Fibroblast of lung (primary cell): ENCODE measurements at regions not wholly inside any gene's neighbourhood (a gene's known extent, or its start where the extent isn't known, plus 50 kb on each side); places are given as distances from the start of the nearest gene placed in this dataset.

Experiments used
- DNase-seq, 2 donors: peaks; one replicate each; pipeline versions ENCODE4 v3.0.0 to v3.0.0-alpha.2; 2010; ENCODE audit warnings: low read depth in 2 of 2
- H2AFZ ChIP-seq: 2 replicates; pipeline ENCODE4 v1.5.1; 2012; ENCODE audit warnings: low read length, control low read depth, inconsistent platforms
- H3K27ac ChIP-seq: 2 replicates; pipeline ENCODE4 v1.5.1; 2011; ENCODE audit warnings: low read length, control low read depth; ENCODE audit not compliant: insufficient read depth
- H3K27me3 ChIP-seq: 2 replicates; pipeline ENCODE4 v1.5.1; 2011; ENCODE audit warnings: mild to moderate bottlenecking, low read length; ENCODE audit not compliant: control insufficient read depth, insufficient read depth
- H3K36me3 ChIP-seq: 2 replicates; pipeline ENCODE4 v1.5.1; 2011; ENCODE audit warnings: low read length; ENCODE audit not compliant: control insufficient read depth, insufficient read depth
- H3K4me1 ChIP-seq: 2 replicates; pipeline ENCODE4 v1.5.1; 2011; ENCODE audit warnings: low read length; ENCODE audit not compliant: control insufficient read depth, insufficient read depth; ENCODE audit errors: extremely low read depth
- H3K4me2 ChIP-seq: 2 replicates; pipeline ENCODE4 v1.5.1; 2011; ENCODE audit warnings: low read length, control low read depth; ENCODE audit not compliant: insufficient read depth; ENCODE audit errors: extremely low read depth
- H3K4me3 ChIP-seq, 4 experiments: fragments of 200-600 bp in 1 of 4; sonication (generic) in 1 of 4; replicated peaks in 1 of 4; 2 replicates each; pipeline ENCODE4 v1.5.1; 2011 to 2016; ENCODE audit warnings: low read length in 4 of 4, low read depth in 3 of 4, mild to moderate bottlenecking in 3 of 4, control low read depth in 2 of 4, inconsistent platforms in 1 of 4, mixed read lengths in 1 of 4; ENCODE audit not compliant: insufficient read depth in 1 of 4; ENCODE audit errors: control extremely low read depth in 1 of 4
- H3K79me2 ChIP-seq: 2 replicates; pipeline ENCODE4 v1.5.1; 2012; ENCODE audit warnings: mild to moderate bottlenecking, low read length, inconsistent platforms; ENCODE audit not compliant: control insufficient read depth, insufficient read depth
- H3K9ac ChIP-seq: 2 replicates; pipeline ENCODE4 v1.5.1; 2011; ENCODE audit warnings: mild to moderate bottlenecking, low read length, control low read depth; ENCODE audit not compliant: insufficient read depth
- H3K9me3 ChIP-seq: 2 replicates; pipeline ENCODE4 v1.5.1; 2012; ENCODE audit warnings: low read depth, low read length; ENCODE audit not compliant: control insufficient read depth, insufficient read depth
- H4K20me1 ChIP-seq: 2 replicates; pipeline ENCODE4 v1.5.1; 2011; ENCODE audit warnings: low read length; ENCODE audit not compliant: control insufficient read depth, insufficient read depth; ENCODE audit errors: extremely low read depth
- EZH2 ChIP-seq: IDR thresholded peaks from 2 replicates; pipeline ENCODE4 v1.5.1; 2012; ENCODE audit warnings: low read length, control low read depth, mild to moderate bottlenecking; ENCODE audit errors: missing control alignments
- TF ChIP-seq, protein P1 (sequence below), 2 donors: IDR thresholded peaks in 1 of 2; conservative IDR thresholded peaks in 1 of 2; 1 replicate in 1 of 2; 2 replicates in 1 of 2; pipeline ENCODE4 v1.5.1; 2011 to 2012; ENCODE audit warnings: low read length in 2 of 2, control low read depth in 1 of 2, inconsistent platforms in 1 of 2, low read depth in 1 of 2, mild to moderate bottlenecking in 1 of 2

DNA sequence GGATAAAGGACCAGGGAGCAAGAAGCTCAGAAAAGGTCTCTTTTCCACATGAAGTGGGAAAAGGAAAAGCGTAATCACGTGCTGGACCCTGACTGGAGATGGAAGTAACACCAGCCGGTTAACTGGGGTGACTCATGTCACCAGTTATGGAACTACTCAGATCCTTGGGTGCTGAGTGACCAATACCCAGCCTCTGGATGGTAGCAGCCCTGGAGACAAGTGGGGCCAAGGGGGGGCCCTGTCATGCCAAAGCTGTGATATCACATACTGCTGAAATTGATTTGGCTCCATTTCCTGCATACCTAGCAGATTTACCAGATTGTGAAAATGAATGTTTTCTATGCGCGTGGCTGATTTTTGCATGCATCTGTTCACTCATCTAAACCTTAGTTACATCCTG, 158.9 kb downstream of the ZIC5 start:
- H3K27ac ChIP-seq = no peak overlapping the region
- no peaks in the 10 kb centered on the region for H3K27me3 ChIP-seq
- TF ChIP-seq, protein P1, sequence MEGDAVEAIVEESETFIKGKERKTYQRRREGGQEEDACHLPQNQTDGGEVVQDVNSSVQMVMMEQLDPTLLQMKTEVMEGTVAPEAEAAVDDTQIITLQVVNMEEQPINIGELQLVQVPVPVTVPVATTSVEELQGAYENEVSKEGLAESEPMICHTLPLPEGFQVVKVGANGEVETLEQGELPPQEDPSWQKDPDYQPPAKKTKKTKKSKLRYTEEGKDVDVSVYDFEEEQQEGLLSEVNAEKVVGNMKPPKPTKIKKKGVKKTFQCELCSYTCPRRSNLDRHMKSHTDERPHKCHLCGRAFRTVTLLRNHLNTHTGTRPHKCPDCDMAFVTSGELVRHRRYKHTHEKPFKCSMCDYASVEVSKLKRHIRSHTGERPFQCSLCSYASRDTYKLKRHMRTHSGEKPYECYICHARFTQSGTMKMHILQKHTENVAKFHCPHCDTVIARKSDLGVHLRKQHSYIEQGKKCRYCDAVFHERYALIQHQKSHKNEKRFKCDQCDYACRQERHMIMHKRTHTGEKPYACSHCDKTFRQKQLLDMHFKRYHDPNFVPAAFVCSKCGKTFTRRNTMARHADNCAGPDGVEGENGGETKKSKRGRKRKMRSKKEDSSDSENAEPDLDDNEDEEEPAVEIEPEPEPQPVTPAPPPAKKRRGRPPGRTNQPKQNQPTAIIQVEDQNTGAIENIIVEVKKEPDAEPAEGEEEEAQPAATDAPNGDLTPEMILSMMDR (conservative IDR thresholded peaks at IDR 0.05 in 1 of 2, IDR thresholded peaks at IDR 0.05 in 1 of 2; ENCODE audit: low read depth in 1 of 2, low read length in 2 of 2) = no peak
- TF ChIP-seq EZH2 = no peak
- no peak overlapping the region for H3K4me2 ChIP-seq
- no peaks in the 10 kb centered on the region for H4K20me1 ChIP-seq
- no peaks in the 10 kb centered on the region for H3K9me3 ChIP-seq
- H3K4me1 ChIP-seq = no peaks in the 10 kb centered on the region
- no peak overlapping the region for H2AFZ ChIP-seq
- H3K9ac ChIP-seq = no peak overlapping the region
- peak in 1 of 2 donors; percentile 71 for DNase-seq
- no peak overlapping the region for H3K4me3 ChIP-seq
- H3K36me3 ChIP-seq = no peaks in the 10 kb centered on the region
- H3K79me2 ChIP-seq = no peaks in the 10 kb centered on the region

DNA sequence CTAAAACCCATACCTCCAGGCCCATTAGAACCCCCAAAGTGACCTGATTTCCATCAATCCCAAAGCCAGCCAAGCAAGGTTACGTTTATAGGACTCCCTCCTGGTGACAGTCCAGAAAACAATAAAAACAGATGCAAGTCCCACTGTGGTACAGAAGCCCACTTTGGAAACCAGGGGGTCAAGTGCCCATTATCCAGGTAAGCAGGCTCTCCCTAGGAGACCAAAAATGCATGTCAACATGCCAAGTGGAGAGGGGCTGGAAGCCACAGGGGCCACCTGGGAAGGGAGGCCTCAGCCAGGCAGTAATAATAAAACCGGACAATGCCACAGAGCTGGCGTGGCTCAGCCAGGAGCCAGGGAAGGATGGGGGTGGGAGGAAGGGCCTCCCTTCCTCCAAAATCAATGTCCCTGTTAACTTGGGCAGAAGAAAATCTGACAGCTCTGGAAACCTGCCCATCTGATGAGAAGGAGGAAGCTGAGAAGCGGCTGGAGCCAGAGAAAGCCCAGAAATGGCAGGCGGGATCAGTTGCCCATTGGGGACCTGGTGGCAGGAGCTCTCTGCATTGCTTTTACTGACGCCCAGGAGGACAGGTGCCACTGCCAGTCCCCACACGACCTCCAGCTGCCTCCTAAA, 160.4 kb downstream of the ZIC5 start:
- Histone ChIP-seq H3K27ac (no peak overlapping the region), H3K36me3 (no peaks in the 10 kb centered on the region), H3K9me3 (no peaks in the 10 kb centered on the region), H3K27me3 (no peaks in the 10 kb centered on the region), H3K79me2 (no peaks in the 10 kb centered on the region), H3K4me3 (no peak overlapping the region), H2AFZ (no peak overlapping the region), H3K4me1 (no peaks in the 10 kb centered on the region), H3K4me2 (no peak overlapping the region), H4K20me1 (no peaks in the 10 kb centered on the region), H3K9ac (no peak overlapping the region)
- DNase-seq = no peak
- no peak for TF ChIP-seq EZH2
- TF ChIP-seq, protein P1 (conservative IDR thresholded peaks at IDR 0.05 in 1 of 2, IDR thresholded peaks at IDR 0.05 in 1 of 2; ENCODE audit: low read depth in 1 of 2, low read length in 2 of 2) = no peak

DNA sequence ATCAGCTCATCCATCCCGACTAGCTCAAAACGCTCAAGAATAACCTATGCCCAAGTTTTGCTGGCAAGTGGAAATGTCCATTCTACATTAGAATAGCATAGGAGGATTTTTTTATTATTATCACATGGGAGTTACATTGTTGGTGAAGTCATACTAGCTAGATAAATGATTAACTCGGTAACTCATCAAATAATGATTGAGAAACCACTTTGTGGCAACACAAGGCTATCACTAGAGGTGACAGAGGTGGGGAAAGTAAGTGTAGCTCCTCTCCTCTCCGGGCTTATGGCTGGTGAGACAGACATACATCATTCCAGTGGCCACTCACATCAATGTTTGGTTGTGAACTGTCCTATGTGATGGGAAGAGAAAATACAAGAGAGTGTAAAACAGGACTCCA, 161.6 kb downstream of the ZIC5 start:
- no peak overlapping the region for H3K4me3 ChIP-seq
- no peak for TF ChIP-seq EZH2
- TF ChIP-seq, protein P1 (conservative IDR thresholded peaks at IDR 0.05 in 1 of 2, IDR thresholded peaks at IDR 0.05 in 1 of 2; ENCODE audit: low read depth in 1 of 2, low read length in 2 of 2) = no peak
- H3K4me1 ChIP-seq = no peaks in the 10 kb centered on the region
- no peaks in the 10 kb centered on the region for H3K79me2 ChIP-seq
- H3K4me2 ChIP-seq = no peak overlapping the region
- no peaks in the 10 kb centered on the region for H4K20me1 ChIP-seq
- no peak overlapping the region for H2AFZ ChIP-seq
- no peaks in the 10 kb centered on the region for H3K27me3 ChIP-seq
- H3K9me3 ChIP-seq = no peaks in the 10 kb centered on the region
- H3K36me3 ChIP-seq = no peaks in the 10 kb centered on the region
- DNase-seq = no peak
- H3K27ac ChIP-seq = no peak overlapping the region
- H3K9ac ChIP-seq = no peak overlapping the region
